ENCODE measurements at regions not wholly inside any gene's neighbourhood (a gene's known extent, or its start where the extent isn't known, plus 50 kb on each side); places are given as distances from the start of the nearest gene placed in this dataset.

DNA sequence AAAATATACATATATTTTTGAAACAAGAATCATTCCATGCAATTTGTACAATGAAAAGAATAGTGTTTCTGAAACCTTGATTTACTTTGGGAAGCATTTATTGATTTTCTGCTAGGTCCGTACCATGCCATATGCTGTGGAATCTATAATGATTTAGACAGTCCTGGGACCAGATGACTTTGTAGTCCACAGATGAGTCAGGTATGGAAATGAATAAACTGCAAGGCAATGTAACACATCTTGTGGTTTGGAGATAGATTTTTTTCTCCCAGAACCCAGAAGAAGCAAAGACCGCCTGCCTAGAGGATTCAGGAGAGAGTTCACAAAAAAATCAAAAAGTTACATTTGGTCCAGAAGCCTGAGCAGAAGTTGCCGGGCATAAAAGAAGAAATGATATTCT lies 190.4 kb downstream of the GPR37 start (continued):
- no peak for TF ChIP-seq RORB (CRISPR knock-in tag; IDR thresholded peaks at IDR 0.05)

DNA sequence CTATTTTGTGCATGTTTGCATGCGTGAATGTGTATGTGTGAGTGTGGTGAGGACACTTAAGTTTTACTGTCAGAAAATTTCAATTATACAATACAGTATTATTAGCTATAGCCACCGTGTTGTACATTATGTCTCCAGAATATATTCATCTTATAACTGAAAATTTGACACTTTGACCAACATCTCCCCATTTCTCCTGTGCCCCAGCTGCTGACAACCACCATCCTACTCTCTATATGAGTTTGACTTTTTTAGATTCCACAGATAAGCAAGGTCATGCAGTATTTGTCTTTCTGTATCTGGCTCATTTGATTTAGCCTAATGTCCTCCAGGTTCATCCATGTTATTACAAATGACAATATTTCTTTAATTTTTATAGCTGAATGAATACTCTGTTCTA lies 195.0 kb downstream of the GPR37 start:
- ChIA-PET CTCF (no interaction called here), POLR2A (no interaction called here)
- Mint-ChIP-seq H3K9me3 (no peaks in the 10 kb centered on the region), H3K36me3 (no peaks in the 10 kb centered on the region), H3K4me3 (no peak overlapping the region), H3K4me1 (peaks cover 8% of the 10 kb centered on the region), H3K27me3 (ENCODE audit: low read depth) (no peaks in the 10 kb centered on the region; the same call in 1 of the 2 replicates), H3K27ac (no peak overlapping the region)
- ATAC-seq (no peak), DNase-seq (ENCODE audit: low spot score) (no peak)
- TF ChIP-seq, protein P1, sequence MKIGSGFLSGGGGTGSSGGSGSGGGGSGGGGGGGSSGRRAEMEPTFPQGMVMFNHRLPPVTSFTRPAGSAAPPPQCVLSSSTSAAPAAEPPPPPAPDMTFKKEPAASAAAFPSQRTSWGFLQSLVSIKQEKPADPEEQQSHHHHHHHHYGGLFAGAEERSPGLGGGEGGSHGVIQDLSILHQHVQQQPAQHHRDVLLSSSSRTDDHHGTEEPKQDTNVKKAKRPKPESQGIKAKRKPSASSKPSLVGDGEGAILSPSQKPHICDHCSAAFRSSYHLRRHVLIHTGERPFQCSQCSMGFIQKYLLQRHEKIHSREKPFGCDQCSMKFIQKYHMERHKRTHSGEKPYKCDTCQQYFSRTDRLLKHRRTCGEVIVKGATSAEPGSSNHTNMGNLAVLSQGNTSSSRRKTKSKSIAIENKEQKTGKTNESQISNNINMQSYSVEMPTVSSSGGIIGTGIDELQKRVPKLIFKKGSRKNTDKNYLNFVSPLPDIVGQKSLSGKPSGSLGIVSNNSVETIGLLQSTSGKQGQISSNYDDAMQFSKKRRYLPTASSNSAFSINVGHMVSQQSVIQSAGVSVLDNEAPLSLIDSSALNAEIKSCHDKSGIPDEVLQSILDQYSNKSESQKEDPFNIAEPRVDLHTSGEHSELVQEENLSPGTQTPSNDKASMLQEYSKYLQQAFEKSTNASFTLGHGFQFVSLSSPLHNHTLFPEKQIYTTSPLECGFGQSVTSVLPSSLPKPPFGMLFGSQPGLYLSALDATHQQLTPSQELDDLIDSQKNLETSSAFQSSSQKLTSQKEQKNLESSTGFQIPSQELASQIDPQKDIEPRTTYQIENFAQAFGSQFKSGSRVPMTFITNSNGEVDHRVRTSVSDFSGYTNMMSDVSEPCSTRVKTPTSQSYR (CRISPR knock-in tag; IDR thresholded peaks at IDR 0.05) = no peak
- TF ChIP-seq NFYB (CRISPR knock-in tag; conservative IDR thresholded peaks at IDR 0.05; ENCODE audit: low read depth) = no peak
- no peak for TF ChIP-seq ETV6 (CRISPR knock-in tag; IDR thresholded peaks at IDR 0.05)
- no peak for TF ChIP-seq CBFB (CRISPR knock-in tag; IDR thresholded peaks at IDR 0.05; ENCODE audit: low read depth)
- no peak for TF ChIP-seq FOXP1 (CRISPR knock-in tag; IDR thresholded peaks at IDR 0.05; ENCODE audit: borderline replicate concordance)
- TF ChIP-seq, protein P2, sequence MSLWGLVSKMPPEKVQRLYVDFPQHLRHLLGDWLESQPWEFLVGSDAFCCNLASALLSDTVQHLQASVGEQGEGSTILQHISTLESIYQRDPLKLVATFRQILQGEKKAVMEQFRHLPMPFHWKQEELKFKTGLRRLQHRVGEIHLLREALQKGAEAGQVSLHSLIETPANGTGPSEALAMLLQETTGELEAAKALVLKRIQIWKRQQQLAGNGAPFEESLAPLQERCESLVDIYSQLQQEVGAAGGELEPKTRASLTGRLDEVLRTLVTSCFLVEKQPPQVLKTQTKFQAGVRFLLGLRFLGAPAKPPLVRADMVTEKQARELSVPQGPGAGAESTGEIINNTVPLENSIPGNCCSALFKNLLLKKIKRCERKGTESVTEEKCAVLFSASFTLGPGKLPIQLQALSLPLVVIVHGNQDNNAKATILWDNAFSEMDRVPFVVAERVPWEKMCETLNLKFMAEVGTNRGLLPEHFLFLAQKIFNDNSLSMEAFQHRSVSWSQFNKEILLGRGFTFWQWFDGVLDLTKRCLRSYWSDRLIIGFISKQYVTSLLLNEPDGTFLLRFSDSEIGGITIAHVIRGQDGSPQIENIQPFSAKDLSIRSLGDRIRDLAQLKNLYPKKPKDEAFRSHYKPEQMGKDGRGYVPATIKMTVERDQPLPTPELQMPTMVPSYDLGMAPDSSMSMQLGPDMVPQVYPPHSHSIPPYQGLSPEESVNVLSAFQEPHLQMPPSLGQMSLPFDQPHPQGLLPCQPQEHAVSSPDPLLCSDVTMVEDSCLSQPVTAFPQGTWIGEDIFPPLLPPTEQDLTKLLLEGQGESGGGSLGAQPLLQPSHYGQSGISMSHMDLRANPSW (CRISPR knock-in tag; conservative IDR thresholded peaks at IDR 0.05; ENCODE audit: low read depth) = no peak
- TF ChIP-seq, protein P3, sequence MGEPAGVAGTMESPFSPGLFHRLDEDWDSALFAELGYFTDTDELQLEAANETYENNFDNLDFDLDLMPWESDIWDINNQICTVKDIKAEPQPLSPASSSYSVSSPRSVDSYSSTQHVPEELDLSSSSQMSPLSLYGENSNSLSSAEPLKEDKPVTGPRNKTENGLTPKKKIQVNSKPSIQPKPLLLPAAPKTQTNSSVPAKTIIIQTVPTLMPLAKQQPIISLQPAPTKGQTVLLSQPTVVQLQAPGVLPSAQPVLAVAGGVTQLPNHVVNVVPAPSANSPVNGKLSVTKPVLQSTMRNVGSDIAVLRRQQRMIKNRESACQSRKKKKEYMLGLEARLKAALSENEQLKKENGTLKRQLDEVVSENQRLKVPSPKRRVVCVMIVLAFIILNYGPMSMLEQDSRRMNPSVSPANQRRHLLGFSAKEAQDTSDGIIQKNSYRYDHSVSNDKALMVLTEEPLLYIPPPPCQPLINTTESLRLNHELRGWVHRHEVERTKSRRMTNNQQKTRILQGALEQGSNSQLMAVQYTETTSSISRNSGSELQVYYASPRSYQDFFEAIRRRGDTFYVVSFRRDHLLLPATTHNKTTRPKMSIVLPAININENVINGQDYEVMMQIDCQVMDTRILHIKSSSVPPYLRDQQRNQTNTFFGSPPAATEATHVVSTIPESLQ (CRISPR knock-in tag; IDR thresholded peaks at IDR 0.05) = no peak
- TF ChIP-seq, protein P4, sequence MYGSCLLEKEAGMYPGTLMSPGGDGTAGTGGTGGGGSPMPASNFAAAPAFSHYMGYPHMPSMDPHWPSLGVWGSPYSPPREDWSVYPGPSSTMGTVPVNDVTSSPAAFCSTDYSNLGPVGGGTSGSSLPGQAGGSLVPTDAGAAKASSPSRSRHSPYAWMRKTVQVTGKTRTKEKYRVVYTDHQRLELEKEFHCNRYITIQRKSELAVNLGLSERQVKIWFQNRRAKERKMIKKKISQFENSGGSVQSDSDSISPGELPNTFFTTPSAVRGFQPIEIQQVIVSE (CRISPR knock-in tag; IDR thresholded peaks at IDR 0.05; ENCODE audit: borderline replicate concordance) = no peak
- TF ChIP-seq JUN (CRISPR knock-in tag; IDR thresholded peaks at IDR 0.05) = no peak
- no peak for TF ChIP-seq MXD4 (CRISPR knock-in tag; IDR thresholded peaks at IDR 0.05; ENCODE audit: borderline replicate concordance)
- TF ChIP-seq CREB1 (CRISPR knock-in tag; IDR thresholded peaks at IDR 0.05) = no peak

DNA sequence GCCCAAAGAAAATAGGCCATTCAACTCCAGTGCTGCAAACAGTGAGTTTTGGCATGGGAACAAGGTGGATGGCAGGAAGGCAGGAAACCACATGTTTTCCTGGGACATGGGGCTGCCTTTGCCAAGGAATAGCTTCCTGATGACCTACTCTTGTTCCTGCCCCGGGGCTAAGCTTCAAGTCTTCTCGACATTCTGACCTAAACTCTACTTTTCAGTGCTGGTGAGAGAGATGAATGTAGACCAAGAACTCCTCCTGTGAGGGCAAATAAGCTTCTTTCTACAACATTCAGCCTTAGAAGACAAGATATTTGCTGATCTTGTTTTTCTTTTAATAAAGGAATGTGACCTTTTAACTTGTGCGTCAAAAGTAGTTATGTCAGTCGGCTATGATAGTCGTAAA lies 199.0 kb downstream of the GPR37 start:
- POLR2A ChIA-PET = no interaction called here
- Mint-ChIP-seq H3K4me1 (peaks cover 8% of the 10 kb centered on the region), H3K36me3 (no peaks in the 10 kb centered on the region), H3K27ac (peak overlapping the region; percentile 32; the same call in 1 of the 2 replicates), H3K27me3 (ENCODE audit: low read depth) (no peaks in the 10 kb centered on the region; the same call in 1 of the 2 replicates), H3K9me3 (no peaks in the 10 kb centered on the region), H3K4me3 (no peak overlapping the region)
- ATAC-seq (peak; percentile 93), DNase-seq (ENCODE audit: low spot score) (peak; percentile 11)
- CTCF ChIA-PET = no interaction called here
- TF ChIP-seq MYBL2 (CRISPR knock-in tag; IDR thresholded peaks at IDR 0.05) (no peak), CREM (CRISPR knock-in tag; IDR thresholded peaks at IDR 0.05) (no peak), JUN (CRISPR knock-in tag; IDR thresholded peaks at IDR 0.05) (no peak), JAZF1 (CRISPR knock-in tag; IDR thresholded peaks at IDR 0.05) (no peak), ESRRA (CRISPR knock-in tag; IDR thresholded peaks at IDR 0.05; ENCODE audit: borderline replicate concordance) (no peak), NFE2L1 (CRISPR knock-in tag; IDR thresholded peaks at IDR 0.05) (no peak), ZBTB21 (CRISPR knock-in tag; IDR thresholded peaks at IDR 0.05; ENCODE audit: borderline replicate concordance) (no peak)
- TF ChIP-seq, protein P5, sequence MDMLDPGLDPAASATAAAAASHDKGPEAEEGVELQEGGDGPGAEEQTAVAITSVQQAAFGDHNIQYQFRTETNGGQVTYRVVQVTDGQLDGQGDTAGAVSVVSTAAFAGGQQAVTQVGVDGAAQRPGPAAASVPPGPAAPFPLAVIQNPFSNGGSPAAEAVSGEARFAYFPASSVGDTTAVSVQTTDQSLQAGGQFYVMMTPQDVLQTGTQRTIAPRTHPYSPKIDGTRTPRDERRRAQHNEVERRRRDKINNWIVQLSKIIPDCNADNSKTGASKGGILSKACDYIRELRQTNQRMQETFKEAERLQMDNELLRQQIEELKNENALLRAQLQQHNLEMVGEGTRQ (CRISPR knock-in tag; IDR thresholded peaks at IDR 0.05) = no peak
- TF ChIP-seq, protein P1 (CRISPR knock-in tag; IDR thresholded peaks at IDR 0.05) = no peak
- TF ChIP-seq, protein P6, sequence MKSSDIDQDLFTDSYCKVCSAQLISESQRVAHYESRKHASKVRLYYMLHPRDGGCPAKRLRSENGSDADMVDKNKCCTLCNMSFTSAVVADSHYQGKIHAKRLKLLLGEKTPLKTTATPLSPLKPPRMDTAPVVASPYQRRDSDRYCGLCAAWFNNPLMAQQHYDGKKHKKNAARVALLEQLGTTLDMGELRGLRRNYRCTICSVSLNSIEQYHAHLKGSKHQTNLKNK (CRISPR knock-in tag; IDR thresholded peaks at IDR 0.05) = no peak

Data from WTC11 (cell line).